Dendritic cell treated with granulocyte-macrophage colony-stimulating factor and Interleukin-4, amounts not matched to agents 40 ng/mL and 50 ng/mL, for 4 days (primary cell): ENCODE measurements at regions not wholly inside any gene's neighbourhood (a gene's known extent, or its start where the extent isn't known, plus 50 kb on each side); places are given as distances from the start of the nearest gene placed in this dataset.

Experiments
- H3K27ac Mint-ChIP-seq: one replicate; pipeline ENCODE4 v1.8.0; 2022; ENCODE audit warnings: mild to moderate bottlenecking, mixed read lengths
- H3K27me3 Mint-ChIP-seq: one replicate; pipeline ENCODE4 v1.8.0; 2022; ENCODE audit warnings: mild to moderate bottlenecking, mixed read lengths
- H3K36me3 Mint-ChIP-seq: one replicate; pipeline ENCODE4 v1.8.0; 2022; ENCODE audit warnings: low read depth, mixed read lengths
- H3K4me1 Mint-ChIP-seq: one replicate; pipeline ENCODE4 v1.8.0; 2022; ENCODE audit warnings: low read depth, mixed read lengths
- H3K4me3 Mint-ChIP-seq: one replicate; pipeline ENCODE4 v1.8.0; 2022; ENCODE audit warnings: mild to moderate bottlenecking, moderate library complexity, mixed read lengths
- H3K9me3 Mint-ChIP-seq: one replicate; pipeline ENCODE4 v1.8.0; 2022; ENCODE audit warnings: mixed read lengths
- intact Hi-C: fragments of 100-400 bp; cut with micrococcal nuclease; formaldehyde crosslinking; loops from one replicate; pipeline ENCODE4 v1.15.0; 2022

DNA sequence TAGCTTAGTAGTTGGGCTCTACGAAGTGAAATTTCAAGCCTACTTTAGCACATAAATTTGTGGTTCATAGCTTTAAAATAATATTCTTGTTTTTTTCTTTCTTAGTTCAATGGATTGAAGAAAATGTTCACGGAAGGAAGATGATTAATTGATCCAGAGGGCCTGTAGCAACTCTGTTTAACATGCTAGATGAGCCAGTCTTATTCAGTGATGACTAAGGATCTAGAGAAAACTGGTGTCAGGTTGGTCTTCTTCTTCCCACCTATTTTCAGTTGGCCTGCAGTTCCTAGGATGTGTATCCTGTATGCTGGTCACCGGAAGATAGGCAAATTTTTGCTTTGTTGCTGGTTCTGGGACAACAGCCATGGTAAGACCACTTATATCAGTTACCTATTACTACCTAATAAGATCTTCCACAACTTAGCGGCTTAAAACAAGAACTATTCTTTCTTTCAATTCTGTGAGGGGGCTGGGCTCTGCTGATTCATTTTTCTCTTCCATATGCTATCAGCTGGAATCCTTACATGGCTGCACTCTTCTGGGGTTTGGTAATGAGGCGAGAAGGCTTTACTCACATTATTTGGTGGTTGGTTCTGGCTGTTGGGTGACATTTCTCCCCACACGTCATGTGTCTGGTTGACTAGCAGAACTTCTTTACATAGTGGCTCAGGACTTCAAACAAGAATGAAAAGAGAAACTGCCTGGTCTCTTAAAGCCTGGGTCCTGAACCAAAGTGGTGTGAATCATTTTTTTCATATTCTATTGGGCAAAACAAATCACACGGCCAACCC is 182.7 kb upstream of the ACTBL2 start:
- Mint-ChIP-seq H3K27me3 (no peaks in the 10 kb centered on the region), H3K27ac (no peak overlapping the region), H3K4me1 (peaks cover 17% of the 10 kb centered on the region), H3K9me3 (no peaks in the 10 kb centered on the region), H3K4me3 (no peak overlapping the region), H3K36me3 (no peaks in the 10 kb centered on the region)
- intact Hi-C loops: no loop called here

DNA sequence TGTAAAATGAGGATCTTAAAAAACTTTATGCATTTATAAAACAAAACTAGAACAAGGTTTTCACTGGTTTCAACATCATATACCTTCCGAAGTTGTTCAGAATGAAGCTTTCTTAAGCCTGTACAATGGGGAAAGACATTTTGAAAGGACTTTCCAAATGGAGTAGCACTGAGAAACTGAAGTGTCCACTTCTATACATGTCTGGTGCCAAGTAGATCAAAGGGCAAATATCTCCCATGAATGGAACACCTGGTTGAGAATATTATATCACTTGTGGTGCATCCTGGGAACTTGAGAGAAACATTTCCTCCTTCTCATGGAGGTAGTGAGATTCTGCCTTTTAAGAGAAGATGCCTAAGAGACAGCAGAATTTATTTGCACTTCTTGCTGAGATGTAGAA is 182.1 kb upstream of the ACTBL2 start:
- H3K9me3 Mint-ChIP-seq: no peaks in the 10 kb centered on the region
- H3K36me3 Mint-ChIP-seq: no peaks in the 10 kb centered on the region
- H3K4me3 Mint-ChIP-seq: no peak overlapping the region
- no peak overlapping the region for H3K27ac Mint-ChIP-seq
- intact Hi-C loops: no loop called here
- peaks cover 24% of the 10 kb centered on the region for H3K4me1 Mint-ChIP-seq
- H3K27me3 Mint-ChIP-seq: no peaks in the 10 kb centered on the region

DNA sequence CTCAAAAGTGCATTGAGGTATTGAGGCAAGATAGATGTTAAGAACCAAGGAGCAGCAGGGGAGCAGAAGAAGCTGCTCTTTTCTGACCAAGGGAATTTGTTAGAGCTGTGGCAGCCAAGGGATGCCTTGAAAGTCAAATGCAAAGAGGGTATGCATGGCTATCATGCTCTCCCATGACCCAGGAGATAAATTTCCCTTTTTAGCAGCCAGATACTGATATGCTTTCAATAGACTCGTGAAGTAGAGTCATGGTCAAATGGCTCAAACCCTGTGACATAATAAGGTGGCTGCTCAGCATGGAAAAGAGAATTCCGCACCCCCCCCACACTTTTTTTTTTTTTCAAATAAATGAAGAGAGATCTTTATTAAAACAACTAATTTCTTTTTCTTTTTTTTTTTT is 180.9 kb upstream of the ACTBL2 start:
- no peaks in the 10 kb centered on the region for H3K27me3 Mint-ChIP-seq
- H3K27ac Mint-ChIP-seq: no peak overlapping the region
- H3K36me3 Mint-ChIP-seq: no peaks in the 10 kb centered on the region
- H3K4me3 Mint-ChIP-seq: no peak overlapping the region
- no peaks in the 10 kb centered on the region for H3K9me3 Mint-ChIP-seq
- H3K4me1 Mint-ChIP-seq: peaks cover 28% of the 10 kb centered on the region
- intact Hi-C loops: no loop called here

DNA sequence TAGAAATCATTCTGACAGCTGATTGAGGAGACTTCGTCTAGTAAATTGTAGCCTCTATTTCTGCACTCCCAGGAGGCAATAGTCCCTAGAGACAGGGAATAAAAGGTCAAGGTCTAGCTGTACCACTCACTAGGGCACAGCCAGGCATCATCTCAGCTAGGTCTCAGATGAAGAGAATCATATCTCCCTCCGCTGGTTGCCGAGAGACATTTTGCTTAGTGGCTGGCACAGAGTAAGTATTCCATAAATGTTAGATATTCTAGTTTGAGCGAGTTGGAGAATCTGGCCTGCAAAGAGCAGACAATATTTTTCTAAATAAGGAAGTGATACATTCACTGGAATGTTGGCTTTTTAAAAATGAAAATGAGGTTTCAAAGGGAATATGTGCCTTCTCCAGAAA is 180.4 kb upstream of the ACTBL2 start:
- Mint-ChIP-seq H3K4me3 (no peak overlapping the region), H3K27me3 (no peaks in the 10 kb centered on the region), H3K9me3 (no peaks in the 10 kb centered on the region), H3K4me1 (peaks cover 28% of the 10 kb centered on the region), H3K36me3 (no peaks in the 10 kb centered on the region), H3K27ac (no peak overlapping the region)
- intact Hi-C loops: no loop called here

DNA sequence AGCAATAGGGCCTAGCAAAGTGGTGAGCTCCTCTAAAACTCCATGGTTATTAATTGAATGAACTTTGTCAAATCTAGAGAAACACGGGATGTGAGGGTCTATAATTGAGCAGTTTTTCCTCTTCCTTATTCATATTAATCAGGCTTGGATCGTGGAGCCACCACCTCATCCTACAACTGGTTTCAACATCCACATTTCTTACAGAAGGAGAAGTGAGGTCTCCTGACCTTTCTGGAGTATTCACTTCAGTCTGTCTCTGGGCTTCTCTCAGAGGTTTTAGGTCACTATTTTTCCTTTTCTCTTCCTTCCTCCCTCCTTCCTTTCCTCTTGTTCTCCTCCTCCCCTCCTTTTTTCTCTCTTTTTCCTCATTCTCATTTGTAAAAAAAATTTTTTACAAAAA is 177.3 kb upstream of the ACTBL2 start:
- no peak overlapping the region for H3K27ac Mint-ChIP-seq
- no peaks in the 10 kb centered on the region for H3K27me3 Mint-ChIP-seq
- peaks cover 28% of the 10 kb centered on the region for H3K4me1 Mint-ChIP-seq
- intact Hi-C loops: no loop called here
- H3K36me3 Mint-ChIP-seq: no peaks in the 10 kb centered on the region
- no peaks in the 10 kb centered on the region for H3K9me3 Mint-ChIP-seq
- H3K4me3 Mint-ChIP-seq: no peak overlapping the region

DNA sequence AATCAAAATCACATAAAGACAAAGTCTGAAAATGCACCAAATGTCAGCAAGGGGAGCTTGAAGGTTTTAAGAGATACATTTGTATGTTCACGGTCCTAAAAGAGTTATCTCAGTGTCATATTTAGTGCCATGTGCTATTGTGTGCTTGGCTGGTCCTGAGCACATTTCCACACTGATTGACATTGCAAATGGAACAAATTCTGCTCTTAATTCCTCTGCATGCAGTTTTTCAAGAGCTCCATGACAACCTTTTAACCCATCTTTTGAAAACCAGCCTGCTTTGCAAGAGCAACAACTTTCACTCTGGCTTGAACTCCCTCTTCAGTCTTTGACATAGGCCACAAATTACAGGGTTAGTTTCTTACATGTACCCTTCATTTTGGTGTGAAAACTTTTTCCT is 175.4 kb upstream of the ACTBL2 start:
- no peak overlapping the region for H3K4me3 Mint-ChIP-seq
- no peaks in the 10 kb centered on the region for H3K27me3 Mint-ChIP-seq
- intact Hi-C loops: no loop called here
- H3K27ac Mint-ChIP-seq: no peak overlapping the region
- H3K36me3 Mint-ChIP-seq: no peaks in the 10 kb centered on the region
- peaks cover 16% of the 10 kb centered on the region for H3K4me1 Mint-ChIP-seq
- no peaks in the 10 kb centered on the region for H3K9me3 Mint-ChIP-seq

DNA sequence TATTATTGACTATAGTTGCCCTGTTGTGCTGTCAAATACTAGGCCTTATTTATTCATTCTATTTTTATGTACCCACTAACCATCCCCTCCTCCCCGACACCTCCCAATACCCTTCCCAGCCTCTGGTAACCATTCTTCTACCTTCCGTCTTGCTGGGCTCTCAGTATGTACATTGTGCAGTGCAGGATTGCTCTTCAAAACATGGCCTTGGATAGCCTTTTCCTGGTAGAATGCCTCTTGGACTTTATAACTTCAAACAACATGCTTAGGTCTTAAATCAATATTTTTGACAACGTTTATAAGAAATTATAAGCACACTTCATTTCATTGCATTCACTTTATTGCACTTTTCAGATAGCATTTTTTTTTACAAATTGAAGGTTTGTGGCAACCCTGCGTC is 172.6 kb upstream of the ACTBL2 start:
- Mint-ChIP-seq H3K4me1 (peaks cover 10% of the 10 kb centered on the region), H3K27me3 (no peaks in the 10 kb centered on the region), H3K27ac (no peak overlapping the region), H3K9me3 (no peaks in the 10 kb centered on the region), H3K36me3 (no peaks in the 10 kb centered on the region), H3K4me3 (no peak overlapping the region)
- intact Hi-C loops: no loop called here

DNA sequence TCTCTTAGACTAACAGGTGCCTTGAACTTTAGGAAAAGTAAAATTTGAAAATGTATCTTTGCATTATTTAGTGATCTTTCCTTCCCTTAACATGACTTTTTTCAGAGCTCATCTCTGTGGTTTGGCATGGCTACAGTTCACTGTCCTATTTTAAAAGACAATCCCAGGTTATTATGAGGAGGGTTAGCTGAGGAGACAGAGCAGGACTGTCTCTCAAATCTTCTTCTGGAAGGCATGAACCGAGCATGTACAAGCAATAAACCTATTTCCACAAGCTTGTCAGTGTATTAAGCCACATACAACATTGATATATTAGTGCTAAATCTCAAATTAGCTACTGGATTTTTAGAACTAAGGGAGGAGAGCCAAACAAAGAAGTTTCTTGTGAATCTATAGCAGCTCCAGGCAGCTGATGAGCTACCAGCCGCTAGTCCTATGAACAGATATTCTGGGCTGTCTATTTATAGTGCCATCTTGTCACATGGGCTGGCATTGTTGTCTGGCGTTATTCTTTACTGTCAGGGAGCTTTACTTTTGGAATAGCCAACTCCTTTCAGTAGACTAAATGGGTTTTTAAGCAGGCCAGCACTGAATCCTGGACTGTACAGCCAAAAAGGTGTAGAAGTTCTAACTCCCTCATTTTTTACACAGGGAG is 171.2 kb upstream of the ACTBL2 start:
- H3K27me3 Mint-ChIP-seq: no peaks in the 10 kb centered on the region
- intact Hi-C loops: no loop called here
- H3K4me1 Mint-ChIP-seq: no peaks in the 10 kb centered on the region

DNA sequence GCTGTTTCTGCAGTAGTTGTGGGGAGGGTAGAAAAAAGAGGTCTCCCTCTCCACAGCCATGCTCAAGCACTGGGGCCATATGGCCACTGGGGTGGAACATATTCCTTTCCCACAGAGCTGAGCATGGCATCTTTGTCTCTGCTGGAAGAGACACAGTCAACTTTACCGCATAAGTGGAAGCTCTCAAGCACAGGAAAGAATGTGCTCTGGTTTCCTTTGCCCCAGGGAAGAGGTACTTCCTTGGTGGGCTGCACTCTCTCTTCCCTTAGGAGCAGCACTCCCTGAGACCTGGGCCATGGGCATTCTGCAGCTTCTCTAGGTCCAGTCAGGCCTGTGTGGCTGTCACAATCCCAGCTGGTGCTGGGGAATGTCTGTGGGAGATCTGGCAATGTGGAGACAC is 168.5 kb upstream of the ACTBL2 start:
- no peaks in the 10 kb centered on the region for H3K27me3 Mint-ChIP-seq
- intact Hi-C loops: loop anchor here (2.0 kb wide), 1 partner anchor 812 kb away; no protein-coding TSS in a partner anchor
- no peak overlapping the region for H3K27ac Mint-ChIP-seq
- no peaks in the 10 kb centered on the region for H3K36me3 Mint-ChIP-seq
- no peak overlapping the region for H3K4me3 Mint-ChIP-seq
- no peaks in the 10 kb centered on the region for H3K4me1 Mint-ChIP-seq
- no peaks in the 10 kb centered on the region for H3K9me3 Mint-ChIP-seq

More for the DNA sequence above, 171.2 kb upstream of the ACTBL2 start:
- Mint-ChIP-seq H3K36me3 (no peaks in the 10 kb centered on the region), H3K4me3 (no peak overlapping the region), H3K27ac (no peak overlapping the region), H3K9me3 (no peaks in the 10 kb centered on the region)

DNA sequence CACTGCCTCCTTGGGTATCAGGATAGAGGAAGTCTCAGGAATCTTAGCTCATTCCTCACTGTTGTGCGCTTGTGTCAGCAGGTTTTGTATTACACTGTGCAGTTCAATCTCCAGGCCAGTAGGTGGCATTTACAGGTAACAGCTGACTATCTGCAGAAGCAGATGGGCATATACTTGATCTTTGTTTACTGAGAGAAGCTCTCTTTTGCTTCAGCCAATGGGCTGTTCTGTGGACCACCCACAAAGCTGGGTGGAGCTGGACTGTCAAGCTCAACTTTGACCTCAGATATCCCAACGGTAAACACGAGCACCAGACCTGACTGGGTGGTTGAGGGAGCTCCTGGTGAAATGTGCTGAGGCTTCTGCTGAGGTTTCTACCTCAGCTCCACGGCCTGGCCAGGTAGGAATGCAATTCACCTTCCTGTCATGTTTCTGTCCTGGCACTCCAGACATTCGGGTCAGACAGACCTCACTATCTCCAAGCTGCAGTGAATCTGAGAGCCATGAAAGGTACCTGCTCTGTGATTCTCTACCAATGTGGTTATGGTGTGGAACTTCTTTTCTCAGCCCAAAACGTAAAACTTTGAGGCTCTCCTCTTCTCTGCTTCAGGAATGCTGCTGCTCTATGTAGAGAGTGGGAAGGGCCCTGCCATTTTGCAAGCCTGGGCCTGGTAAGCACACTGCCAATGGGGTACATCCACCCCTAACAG is 167.9 kb upstream of the ACTBL2 start:
- intact Hi-C loops: loop anchor here (2.0 kb wide), 1 partner anchor 812 kb away; no protein-coding TSS in a partner anchor
- Mint-ChIP-seq H3K27me3 (no peaks in the 10 kb centered on the region), H3K4me3 (no peak overlapping the region), H3K4me1 (no peaks in the 10 kb centered on the region), H3K36me3 (no peaks in the 10 kb centered on the region), H3K9me3 (no peaks in the 10 kb centered on the region), H3K27ac (no peak overlapping the region)

DNA sequence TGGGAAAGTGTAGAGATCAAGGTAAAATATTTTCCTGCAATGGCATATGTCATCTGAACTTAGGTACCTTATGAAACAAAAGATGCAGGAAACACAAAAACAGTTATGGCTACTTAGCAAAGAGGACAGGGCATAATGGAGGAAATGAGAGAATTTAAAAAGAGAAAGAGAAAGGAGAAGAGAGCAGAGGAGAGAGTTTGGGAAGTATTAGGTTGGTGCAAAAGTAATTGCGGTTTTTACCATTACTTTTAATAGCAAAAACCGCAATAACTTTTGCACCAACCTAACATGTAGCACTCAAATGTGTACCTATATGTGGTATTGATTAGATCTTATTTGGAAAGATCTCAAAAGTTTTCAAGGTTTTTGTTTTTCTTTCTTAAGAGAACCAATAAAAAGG is 160.1 kb upstream of the ACTBL2 start:
- Mint-ChIP-seq H3K4me1 (no peaks in the 10 kb centered on the region), H3K9me3 (no peaks in the 10 kb centered on the region), H3K4me3 (no peak overlapping the region), H3K27me3 (no peaks in the 10 kb centered on the region), H3K27ac (no peak overlapping the region), H3K36me3 (no peaks in the 10 kb centered on the region)
- intact Hi-C loops: no loop called here

DNA sequence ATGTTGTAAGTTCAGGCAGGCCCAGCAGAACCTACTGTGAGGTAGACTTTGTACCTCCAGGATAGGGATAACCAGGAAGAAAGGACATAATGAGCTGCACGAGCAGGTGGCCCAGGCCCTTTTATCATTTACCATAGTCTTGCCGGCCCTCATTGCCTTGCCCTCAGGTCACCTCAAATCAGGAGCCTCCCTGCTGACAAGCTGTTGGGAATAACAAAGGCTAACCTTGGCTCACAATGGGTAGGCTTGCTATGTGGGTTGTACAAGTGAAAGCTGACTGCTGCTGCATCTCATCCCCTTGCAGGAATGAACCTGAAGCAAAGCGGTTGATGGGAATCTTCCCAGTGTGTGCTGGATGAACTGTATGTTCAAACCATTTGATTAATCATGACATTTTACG is 159.5 kb upstream of the ACTBL2 start:
- H3K4me1 Mint-ChIP-seq: no peaks in the 10 kb centered on the region
- H3K9me3 Mint-ChIP-seq: no peaks in the 10 kb centered on the region
- intact Hi-C loops: no loop called here
- H3K27me3 Mint-ChIP-seq: no peaks in the 10 kb centered on the region
- H3K36me3 Mint-ChIP-seq: no peaks in the 10 kb centered on the region
- H3K4me3 Mint-ChIP-seq: no peak overlapping the region
- H3K27ac Mint-ChIP-seq: no peak overlapping the region

DNA sequence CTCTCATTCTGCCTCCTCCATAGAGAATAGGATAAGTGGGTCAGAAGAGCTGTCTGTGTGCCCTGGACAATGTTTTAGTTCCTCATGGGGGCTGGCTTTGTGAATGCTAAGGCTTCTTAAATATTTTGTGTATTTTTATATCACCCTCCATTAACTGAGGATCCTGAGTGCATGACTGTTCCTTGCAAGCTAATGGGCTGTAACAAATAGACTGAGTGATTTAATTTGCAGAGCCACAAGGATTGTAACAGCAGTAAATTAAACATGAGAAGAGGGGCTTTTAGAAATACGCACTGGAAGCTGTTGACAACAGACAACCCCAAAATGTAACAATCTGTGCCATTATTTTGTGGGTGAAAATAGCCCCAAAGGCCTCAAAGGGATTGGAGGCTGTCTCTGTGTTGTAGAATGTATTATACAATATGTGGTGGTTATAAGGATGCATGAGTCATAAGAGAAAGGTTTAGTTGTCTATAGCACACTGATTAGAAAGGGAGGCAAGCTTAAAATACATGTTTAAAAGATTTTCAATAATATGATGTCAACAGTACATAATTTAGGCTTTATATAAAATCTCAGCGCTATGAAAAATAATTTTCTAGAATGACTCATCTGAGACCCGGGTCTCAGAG is 152.7 kb upstream of the ACTBL2 start:
- intact Hi-C loops: no loop called here
- Mint-ChIP-seq H3K4me3 (no peak overlapping the region), H3K4me1 (no peaks in the 10 kb centered on the region), H3K9me3 (no peaks in the 10 kb centered on the region), H3K27me3 (no peaks in the 10 kb centered on the region), H3K27ac (no peak overlapping the region), H3K36me3 (no peaks in the 10 kb centered on the region)

DNA sequence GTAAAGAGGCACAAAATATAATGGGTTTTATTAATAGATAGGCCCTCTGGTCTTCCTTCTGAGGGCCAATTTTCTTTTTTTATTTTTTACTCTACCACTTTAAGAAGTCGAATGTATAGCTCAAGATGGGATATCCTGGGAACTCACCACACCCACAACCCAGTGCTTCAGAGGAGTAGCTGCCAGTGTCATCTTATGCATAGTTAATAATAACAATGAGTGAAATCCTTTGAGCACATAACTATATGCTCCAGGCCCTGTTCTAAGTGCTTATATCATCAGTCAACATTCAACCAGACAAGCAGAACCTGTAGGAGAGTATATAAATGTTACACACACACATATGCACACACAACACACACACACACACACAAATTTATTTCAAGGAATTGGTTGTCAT is 150.3 kb upstream of the ACTBL2 start:
- Mint-ChIP-seq H3K4me1 (no peaks in the 10 kb centered on the region), H3K27me3 (no peaks in the 10 kb centered on the region), H3K36me3 (no peaks in the 10 kb centered on the region), H3K9me3 (no peaks in the 10 kb centered on the region), H3K4me3 (no peak overlapping the region), H3K27ac (no peak overlapping the region)
- intact Hi-C loops: no loop called here
